Body of pancreas (tissue), 4 donors: ENCODE measurements at regions not wholly inside any gene's neighbourhood (a gene's known extent, or its start where the extent isn't known, plus 50 kb on each side); places are given as distances from the start of the nearest gene placed in this dataset.

Source experiments
- POLR2A ChIP-seq, 3 donors: fragments of 450-650 bp; IDR thresholded peaks; one replicate each; pipeline ENCODE4 v1.6.1; 2016; ENCODE audit warnings: antibody characterized with exemption in 3 of 3, mild to moderate bottlenecking in 2 of 3
- TF ChIP-seq, protein P1 (sequence below), 7 experiments: fragments of 450-650 bp in 4 of 7; fragments of 200-600 bp in 3 of 7; sonication (generic) in 3 of 7; IDR thresholded peaks; one replicate each; pipeline ENCODE4 v1.5.1; 2016 to 2019; ENCODE audit warnings: antibody characterized with exemption in 7 of 7

DNA sequence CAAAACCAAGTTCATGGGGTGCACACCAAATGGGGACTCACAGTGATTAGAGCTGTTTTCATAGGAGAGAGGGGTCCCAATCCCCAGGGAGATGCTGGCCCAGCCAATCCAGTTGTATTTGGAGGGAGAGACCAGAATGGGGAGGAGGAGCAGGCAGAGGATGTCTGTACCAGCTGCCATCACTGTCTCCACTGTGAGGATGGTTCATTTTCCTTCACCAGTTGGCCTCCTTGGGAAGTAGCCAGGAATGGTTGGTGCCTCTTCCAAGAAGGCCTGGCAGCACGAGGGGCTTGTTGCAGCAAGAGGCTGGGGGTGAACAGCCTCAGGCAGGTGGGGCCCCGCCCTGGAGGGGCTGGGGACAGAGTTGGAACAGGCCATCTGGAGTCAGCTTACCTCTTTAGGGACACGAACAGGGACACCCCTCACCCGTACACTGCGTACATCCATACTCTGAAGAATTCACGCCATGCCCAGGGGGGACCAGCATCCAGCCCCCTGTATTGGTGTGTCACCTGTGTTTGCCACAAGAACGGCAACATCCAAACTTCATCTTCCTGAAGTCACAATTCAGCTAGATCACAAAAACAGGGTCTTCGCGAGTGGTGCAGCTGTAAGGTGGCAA is 161.7 kb upstream of the ZNF236 start:
- TF ChIP-seq, protein P1, sequence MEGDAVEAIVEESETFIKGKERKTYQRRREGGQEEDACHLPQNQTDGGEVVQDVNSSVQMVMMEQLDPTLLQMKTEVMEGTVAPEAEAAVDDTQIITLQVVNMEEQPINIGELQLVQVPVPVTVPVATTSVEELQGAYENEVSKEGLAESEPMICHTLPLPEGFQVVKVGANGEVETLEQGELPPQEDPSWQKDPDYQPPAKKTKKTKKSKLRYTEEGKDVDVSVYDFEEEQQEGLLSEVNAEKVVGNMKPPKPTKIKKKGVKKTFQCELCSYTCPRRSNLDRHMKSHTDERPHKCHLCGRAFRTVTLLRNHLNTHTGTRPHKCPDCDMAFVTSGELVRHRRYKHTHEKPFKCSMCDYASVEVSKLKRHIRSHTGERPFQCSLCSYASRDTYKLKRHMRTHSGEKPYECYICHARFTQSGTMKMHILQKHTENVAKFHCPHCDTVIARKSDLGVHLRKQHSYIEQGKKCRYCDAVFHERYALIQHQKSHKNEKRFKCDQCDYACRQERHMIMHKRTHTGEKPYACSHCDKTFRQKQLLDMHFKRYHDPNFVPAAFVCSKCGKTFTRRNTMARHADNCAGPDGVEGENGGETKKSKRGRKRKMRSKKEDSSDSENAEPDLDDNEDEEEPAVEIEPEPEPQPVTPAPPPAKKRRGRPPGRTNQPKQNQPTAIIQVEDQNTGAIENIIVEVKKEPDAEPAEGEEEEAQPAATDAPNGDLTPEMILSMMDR (IDR thresholded peaks at IDR 0.05): no peak
- TF ChIP-seq POLR2A (IDR thresholded peaks at IDR 0.05): no peak
